ENCODE measurements at regions not wholly inside any gene's neighbourhood (a gene's known extent, or its start where the extent isn't known, plus 50 kb on each side); places are given as distances from the start of the nearest gene placed in this dataset.

DNA sequence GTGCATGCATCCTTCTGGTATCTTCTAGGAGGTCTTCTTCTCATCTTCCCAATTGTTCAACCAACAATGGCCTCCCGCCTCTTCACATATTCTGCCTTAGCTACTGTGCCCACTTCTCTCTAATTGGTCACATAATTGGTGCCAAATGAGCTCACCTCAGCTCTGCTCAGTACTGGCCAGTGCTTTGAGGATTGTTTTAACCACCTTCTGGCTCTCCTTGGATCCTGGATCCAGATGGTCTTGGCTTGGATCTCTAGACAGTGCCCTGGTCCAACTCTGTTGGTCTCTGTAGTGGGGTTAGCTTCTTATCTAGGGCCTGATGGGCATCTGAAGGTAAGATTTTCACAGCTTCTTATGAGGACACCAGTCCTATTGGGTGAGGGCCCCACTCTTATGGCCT lies 820.8 kb downstream of the TYW1 start:
- DNase-seq = no peak

GRCh38 chr7:67821116-67821515 lies 824.5 kb downstream of the TYW1 start:
- DNase-seq = peak in 6 of 56 donors; percentile 0 to 34 (median 10)

DNA sequence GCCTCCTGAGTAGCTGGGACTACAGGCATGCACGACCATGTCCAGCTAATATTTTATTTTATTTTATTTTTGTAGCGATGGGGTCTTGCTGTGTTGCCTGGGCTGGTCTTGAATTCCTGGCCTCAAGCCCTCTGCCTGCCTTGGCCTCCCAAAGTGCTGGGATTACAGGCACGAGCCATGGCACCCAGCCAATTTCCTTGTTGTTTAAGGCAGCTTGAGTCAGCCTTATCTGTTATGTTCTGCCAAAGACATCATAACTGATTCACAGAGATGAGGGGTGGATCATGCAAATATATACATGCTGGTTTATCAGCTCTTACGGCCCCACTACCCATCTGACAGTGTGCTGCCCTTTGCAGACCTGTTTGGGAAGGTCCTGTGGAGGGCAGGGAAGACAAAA lies 826.7 kb downstream of the TYW1 start:
- peak in 1 of 56 donors; percentile 2 for DNase-seq

GRCh38 chr7:67825356-67825755 lies 828.7 kb downstream of the TYW1 start:
- DNase-seq = no peak

DNA sequence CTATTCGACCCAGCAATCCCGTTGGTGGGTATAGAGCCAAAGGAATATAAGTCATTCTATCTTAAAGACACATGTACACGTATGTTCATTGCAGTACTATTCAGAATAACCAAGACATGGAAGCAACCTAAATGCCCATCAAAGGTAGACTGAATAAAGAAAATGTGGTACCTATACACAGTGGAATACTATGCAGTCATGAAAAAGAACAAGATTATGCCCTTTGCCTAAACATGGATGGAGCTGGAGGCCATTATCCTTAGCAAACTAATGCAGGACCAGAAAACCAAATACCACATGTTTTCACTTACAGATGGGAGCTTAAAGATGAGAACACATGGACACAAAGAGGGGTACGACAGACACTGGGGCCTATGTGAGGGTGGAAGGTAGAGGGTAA lies 845.3 kb downstream of the TYW1 start:
- DNase-seq = no peak

GRCh38 chr7:67842571-67842970 lies 845.9 kb downstream of the TYW1 start:
- DNase-seq = no peak

DNA sequence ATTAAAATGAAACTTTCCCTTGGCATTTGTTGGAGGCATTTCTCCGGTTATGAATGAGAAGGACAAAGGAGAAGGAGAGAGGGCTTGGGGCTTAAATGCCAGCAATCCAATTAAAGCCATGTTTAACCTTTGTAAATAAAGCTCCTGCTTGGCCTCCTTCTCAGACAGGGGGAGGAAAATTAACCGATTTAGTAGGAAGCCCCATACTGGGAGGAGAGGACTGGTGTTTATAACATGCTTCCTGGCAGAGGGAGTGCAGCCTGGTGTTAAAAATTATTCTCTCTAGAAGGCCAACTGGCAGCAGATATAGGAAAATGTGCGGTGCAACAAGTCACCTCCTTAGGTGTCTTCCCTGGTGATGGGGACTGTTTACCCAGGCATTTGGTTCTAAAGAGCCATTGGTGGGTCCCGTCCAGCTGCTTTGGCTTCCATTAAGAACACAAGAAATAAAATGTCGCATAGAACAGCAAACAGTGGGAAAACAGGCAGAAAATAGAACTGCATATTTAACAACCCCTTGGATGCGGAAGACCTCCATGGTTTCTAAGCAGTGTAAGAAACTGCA lies 846.5 kb downstream of the TYW1 start:
- no peak for DNase-seq

GRCh38 chr7:67843615-67844014 lies 847.0 kb downstream of the TYW1 start:
- no peak for DNase-seq

DNA sequence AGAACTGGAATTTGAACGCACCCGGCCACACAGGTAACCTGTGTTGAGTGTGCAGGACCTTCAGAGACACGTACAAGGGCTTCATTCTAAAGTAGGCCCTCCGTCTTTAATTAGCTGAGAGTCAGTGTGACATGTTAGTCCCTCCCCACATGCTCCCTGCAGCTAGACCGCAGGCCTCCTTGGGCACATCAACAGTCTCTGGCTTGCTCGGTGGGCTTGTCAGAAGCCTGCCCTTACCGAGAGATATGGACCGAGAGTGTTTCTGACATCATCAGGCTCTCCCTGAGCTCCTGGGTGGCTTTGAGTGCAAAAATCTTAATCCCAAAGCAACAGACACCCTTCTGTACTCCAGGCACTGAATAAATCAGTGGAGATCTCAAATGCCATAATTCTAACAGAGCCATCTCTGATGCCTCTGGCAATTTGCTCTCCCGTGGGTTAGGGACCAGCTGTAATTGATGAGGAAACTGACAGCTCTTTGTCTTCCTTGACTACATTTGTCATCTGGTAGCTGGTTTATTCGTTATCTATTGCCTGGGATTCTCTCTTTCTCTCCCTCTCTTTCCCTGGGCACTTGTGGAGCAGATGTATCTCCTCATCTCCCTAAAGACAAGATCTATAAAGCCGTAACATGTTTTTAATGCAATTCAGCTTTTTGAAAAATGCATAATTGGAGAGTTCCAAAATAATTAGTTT lies 850.6 kb downstream of the TYW1 start:
- no peak for DNase-seq

DNA sequence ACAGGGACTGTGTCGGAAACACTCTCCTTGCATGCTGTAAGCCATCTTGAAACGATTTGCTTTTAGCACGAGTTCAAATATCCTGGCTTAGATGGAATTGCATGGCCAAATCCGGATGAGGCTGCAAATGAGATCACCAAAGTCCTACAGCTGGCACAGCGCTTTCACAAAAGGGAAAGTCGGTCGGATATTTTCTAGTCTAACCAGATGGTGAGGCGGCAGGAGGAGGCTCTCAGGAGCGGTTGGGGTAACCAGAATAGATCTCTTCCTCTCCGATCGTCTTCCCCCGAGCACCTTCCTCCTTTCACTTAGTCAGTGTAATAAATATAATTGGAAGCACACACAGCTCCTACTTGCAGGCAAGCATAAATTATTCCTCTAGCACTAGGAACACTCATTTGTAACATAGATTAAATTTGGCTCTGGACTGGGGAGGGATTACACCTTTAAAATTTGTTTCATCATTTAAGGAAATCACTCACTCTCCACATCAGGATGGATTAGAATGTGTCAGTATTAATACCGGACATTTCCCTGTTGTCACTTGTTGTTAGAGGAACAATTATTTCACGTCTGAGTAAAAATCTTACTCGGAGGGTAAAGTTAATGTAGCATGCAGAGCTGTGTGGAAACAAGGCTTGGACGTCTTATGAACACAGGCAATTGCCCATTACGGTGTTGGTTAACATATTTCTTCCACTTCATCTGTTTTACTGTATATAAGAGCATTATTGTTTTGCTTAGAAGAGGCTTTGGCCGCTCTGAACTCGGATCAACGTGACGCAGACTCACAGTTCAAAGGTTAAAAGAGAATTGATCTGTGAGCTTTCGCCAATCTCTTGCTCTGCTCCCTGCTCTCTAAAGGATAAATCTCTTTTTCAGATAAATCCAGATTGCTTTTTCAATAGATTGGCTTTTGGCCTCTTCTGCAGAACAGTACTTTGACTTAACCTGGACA lies 857.9 kb downstream of the TYW1 start:
- DNase-seq = peak in 30 of 56 donors; percentile 1 to 55 (median 10)

- no peak for DNase-seq
These were observed 858.7 kb downstream of the TYW1 start for GRCh38 chr7:67855322-67855721.

- DNase-seq = no peak
These were observed 859.4 kb downstream of the TYW1 start for GRCh38 chr7:67856046-67856445.

DNA sequence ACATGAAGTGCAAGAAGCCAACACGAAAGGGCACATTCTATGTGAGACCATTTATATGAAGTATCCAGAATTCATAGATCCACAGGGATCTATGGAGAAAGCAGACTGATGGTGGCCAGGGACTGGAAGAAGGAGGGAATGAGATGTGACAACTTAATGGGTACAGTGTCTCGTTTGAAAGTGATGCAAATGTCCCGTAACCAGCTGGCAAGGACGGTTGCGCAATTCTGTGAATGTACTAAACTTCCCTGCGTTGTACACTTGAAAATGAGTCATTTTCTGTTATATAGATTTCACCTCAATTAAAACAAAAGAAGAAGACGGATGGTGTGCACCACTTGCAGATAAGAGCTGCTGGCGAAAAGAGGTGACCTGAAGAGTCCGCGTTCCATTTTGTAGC lies 861.1 kb downstream of the TYW1 start:
- no peak for DNase-seq

- DNase-seq = peak in 14 of 56 donors; percentile 1 to 35 (median 4)
These were observed 862.3 kb downstream of the TYW1 start for GRCh38 chr7:67858931-67859330.

DNA sequence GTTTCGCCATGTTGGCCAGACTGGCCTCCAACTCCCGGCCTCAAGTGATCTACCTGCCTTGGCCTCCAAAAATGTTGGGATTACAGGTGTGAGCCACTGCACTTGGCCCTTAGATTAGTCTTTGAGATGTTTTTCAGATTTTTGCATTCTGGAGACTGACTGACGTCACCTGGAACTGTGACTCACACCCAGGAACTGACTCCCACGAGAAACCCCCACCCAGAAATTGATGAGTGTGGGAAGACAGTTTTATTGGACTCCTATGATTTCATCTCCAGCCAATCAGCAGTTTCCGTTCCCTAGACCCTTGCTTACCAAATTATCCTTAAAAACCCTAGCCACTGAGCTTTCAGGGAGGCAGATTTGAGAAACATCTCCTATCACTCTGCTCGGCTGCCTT lies 867.3 kb downstream of the TYW1 start:
- DNase-seq = no peak

DNA sequence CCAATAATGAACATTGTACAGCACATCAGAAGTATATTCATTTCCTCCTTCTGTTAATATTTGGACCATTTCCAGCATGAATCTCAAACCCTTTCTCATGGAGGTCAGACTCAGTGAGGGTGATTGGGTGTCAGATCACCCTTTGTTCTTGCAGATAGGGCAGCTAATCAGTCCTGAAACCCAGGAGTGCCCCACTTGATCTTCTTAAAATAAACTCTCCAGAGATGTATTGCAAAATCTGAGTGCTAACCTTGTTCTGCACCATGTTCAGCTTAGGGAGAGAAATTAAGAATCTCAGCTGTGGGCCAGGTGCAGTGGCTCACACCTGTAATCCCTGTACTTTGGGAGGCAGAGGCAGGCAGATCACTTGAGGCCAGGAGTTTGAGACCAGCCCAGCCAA lies 869.4 kb downstream of the TYW1 start:
- DNase-seq = no peak

GRCh38 chr7:67866812-67867211 lies 870.2 kb downstream of the TYW1 start:
- no peak for DNase-seq

GRCh38 chr7:67870396-67870795 lies 873.8 kb downstream of the TYW1 start:
- DNase-seq = no peak

DNA sequence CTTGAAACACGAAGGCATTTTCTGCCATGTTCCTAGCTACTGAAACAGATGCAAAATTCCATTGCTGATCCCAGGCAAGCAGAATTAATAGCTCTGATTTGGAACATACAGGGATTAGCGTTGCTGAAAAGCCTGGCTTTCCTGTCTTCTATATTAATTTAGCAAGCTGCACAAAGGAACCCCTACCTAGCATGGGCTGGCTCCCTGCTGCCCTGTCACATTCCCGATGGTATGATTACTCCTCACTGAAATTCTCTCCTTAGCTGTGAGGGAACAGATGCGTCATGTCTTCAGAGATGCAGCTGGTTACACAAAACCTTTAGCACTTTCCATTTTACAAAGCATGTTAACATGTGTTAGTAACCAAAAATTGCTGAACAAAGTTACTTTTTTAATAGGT lies 878.9 kb downstream of the TYW1 start:
- DNase-seq = no peak

DNA sequence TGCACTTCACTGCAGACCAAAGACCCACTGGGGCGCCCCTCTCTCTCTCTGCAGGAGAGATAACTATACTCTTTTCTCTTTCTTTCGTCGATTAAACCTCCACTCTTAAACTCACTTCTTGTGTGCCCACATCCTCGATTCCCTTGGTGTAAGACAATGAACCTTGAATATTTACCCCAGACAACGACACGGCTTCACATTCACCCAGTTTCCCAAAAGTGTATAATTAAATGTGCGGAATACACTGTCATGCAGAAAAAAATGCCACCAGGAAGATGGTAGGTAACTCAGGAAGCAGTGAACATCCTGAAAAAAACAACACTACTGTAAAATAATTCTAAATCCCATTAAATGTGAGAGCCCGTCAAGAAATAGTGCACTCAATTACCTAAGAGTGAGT lies 882.2 kb downstream of the TYW1 start:
- DNase-seq = no peak

DNA sequence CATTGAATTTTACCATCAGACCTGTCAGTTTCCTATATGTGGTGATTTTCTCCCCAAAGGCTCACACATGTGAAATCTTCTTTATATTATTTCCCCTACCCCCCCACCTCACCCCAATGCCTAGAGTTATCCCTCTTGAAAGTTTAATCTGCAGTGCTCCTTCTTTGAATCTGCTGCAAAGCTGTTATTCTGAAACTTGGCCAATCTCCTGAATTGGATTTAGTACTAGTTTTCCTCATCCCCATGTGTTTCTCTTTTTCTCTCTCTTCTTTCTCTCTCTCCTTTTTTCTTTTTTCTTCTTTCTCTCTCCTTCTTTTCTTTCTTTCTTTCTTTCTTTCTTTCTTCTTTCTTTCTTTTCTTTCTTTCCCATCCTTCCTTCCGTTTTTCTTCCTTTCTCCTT lies 886.2 kb downstream of the TYW1 start:
- no peak for DNase-seq

- DNase-seq = no peak
These were observed 893.7 kb downstream of the TYW1 start for GRCh38 chr7:67890316-67890715.

All from amygdala (tissue), 56 donors.